Smooth muscle cell (in vitro differentiated cells): ENCODE measurements at regions not wholly inside any gene's neighbourhood (a gene's known extent, or its start where the extent isn't known, plus 50 kb on each side); places are given as distances from the start of the nearest gene placed in this dataset.

ENCODE experiments used
- DNase-seq: peaks from one replicate; lab custom pipeline; 2025; ENCODE audit not compliant: unreplicated experiment; lab: John Stamatoyannopoulos, UW
- H2AFZ ChIP-seq: fragments of 200-600 bp; sonication (generic); 2 replicates; pipeline ENCODE4 v1.6.0; 2016; ENCODE audit warnings: antibody characterized with exemption, low read depth, mild to moderate bottlenecking
- H3F3A ChIP-seq: fragments of 200-600 bp; sonication (generic); 2 replicates; pipeline ENCODE4 v1.6.0; 2017; ENCODE audit warnings: antibody characterized with exemption, low read depth
- H3K27ac ChIP-seq: fragments of 200-600 bp; sonication (generic); 2 replicates; pipeline ENCODE4 v1.5.1; 2016; ENCODE audit warnings: low read depth, mild to moderate bottlenecking
- H3K27me3 ChIP-seq: fragments of 200-600 bp; sonication (generic); 2 replicates; pipeline ENCODE4 v1.6.1; 2016; ENCODE audit warnings: low read depth, mild to moderate bottlenecking
- H3K36me3 ChIP-seq: fragments of 200-600 bp; sonication (generic); 2 replicates; pipeline ENCODE4 v1.5.1; 2016; ENCODE audit warnings: low read depth
- H3K4me1 ChIP-seq: fragments of 200-600 bp; sonication (generic); 2 replicates; pipeline ENCODE4 v1.5.1; 2016; ENCODE audit warnings: low read depth
- H3K4me2 ChIP-seq: fragments of 200-600 bp; sonication (generic); 2 replicates; pipeline ENCODE4 v1.6.0; 2016; ENCODE audit warnings: mild to moderate bottlenecking
- H3K4me3 ChIP-seq: fragments of 200-600 bp; sonication (generic); 2 replicates; pipeline ENCODE4 v1.5.1; 2016; ENCODE audit warnings: mild to moderate bottlenecking
- H3K79me2 ChIP-seq: fragments of 200-600 bp; sonication (generic); 2 replicates; pipeline ENCODE4 v1.6.0; 2016; ENCODE audit warnings: low read depth, mild to moderate bottlenecking
- H3K9ac ChIP-seq: fragments of 200-600 bp; sonication (generic); 2 replicates; pipeline ENCODE4 v1.6.0; 2016; ENCODE audit warnings: low read depth
- H3K9me3 ChIP-seq: fragments of 200-600 bp; sonication (generic); replicated peaks from 2 replicates; pipeline ENCODE4 v1.5.1; 2016; ENCODE audit warnings: low read depth
- H4K20me1 ChIP-seq: fragments of 200-600 bp; sonication (generic); 2 replicates; pipeline ENCODE4 v1.6.0; 2016; ENCODE audit warnings: low read depth
- WGBS: methylation state at CpG from one replicate; pipeline ENCODE4 v1.1.7; 2016; ENCODE audit warnings: low lambda C conversion rate; 5-methylcytosine and 5-hydroxymethylcytosine counted together
- TF ChIP-seq, protein P1 (sequence below): fragments of 200-600 bp; sonication (generic); IDR thresholded peaks from 2 replicates; pipeline ENCODE4 v1.5.1; 2017; ENCODE audit warnings: borderline replicate concordance, mild to moderate bottlenecking, antibody characterized with exemption; ENCODE audit not compliant: insufficient read depth, poor library complexity, severe bottlenecking

DNA sequence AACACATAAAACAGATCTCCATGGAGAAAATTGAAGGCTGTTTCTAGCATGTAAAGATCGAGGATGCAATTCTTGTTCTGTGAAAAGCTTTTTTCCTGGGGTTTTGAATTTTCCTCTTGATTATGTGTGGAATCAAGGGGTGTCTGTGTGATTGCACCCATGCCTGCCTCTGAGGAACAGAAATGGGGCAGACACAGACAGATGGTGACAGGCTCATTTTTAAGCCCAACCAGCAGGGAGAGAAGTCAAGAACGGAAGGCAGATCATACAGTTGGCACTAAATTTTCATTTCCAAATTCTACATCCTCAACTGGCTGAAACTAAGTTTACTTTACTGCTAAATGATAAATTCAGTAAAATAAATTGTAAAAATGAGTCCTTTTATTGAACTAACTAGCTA lies 1037.7 kb upstream of the KLHL29 start:
- no peaks in the 10 kb centered on the region for H3F3A ChIP-seq
- H3K27ac ChIP-seq, result no peak overlapping the region
- no peaks in the 10 kb centered on the region for H3K4me1 ChIP-seq
- no peak overlapping the region for H3K4me3 ChIP-seq
- H3K27me3 ChIP-seq, result peaks cover 3% of the 10 kb centered on the region
- 88% methylated on average over 2 of the region's 2 CpGs for WGBS
- no peak for DNase-seq
- no peak overlapping the region for H3K4me2 ChIP-seq
- TF ChIP-seq, protein P1, sequence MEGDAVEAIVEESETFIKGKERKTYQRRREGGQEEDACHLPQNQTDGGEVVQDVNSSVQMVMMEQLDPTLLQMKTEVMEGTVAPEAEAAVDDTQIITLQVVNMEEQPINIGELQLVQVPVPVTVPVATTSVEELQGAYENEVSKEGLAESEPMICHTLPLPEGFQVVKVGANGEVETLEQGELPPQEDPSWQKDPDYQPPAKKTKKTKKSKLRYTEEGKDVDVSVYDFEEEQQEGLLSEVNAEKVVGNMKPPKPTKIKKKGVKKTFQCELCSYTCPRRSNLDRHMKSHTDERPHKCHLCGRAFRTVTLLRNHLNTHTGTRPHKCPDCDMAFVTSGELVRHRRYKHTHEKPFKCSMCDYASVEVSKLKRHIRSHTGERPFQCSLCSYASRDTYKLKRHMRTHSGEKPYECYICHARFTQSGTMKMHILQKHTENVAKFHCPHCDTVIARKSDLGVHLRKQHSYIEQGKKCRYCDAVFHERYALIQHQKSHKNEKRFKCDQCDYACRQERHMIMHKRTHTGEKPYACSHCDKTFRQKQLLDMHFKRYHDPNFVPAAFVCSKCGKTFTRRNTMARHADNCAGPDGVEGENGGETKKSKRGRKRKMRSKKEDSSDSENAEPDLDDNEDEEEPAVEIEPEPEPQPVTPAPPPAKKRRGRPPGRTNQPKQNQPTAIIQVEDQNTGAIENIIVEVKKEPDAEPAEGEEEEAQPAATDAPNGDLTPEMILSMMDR, result no peak
- H4K20me1 ChIP-seq, result no peaks in the 10 kb centered on the region
- no peak overlapping the region for H2AFZ ChIP-seq
- H3K9me3 ChIP-seq, result no peaks in the 10 kb centered on the region
- H3K9ac ChIP-seq, result no peak overlapping the region
- H3K36me3 ChIP-seq, result no peaks in the 10 kb centered on the region
- no peaks in the 10 kb centered on the region for H3K79me2 ChIP-seq

GRCh38 chr2:22350621-22351020 lies 1034.4 kb upstream of the KLHL29 start:
- no peak overlapping the region for H3K9ac ChIP-seq
- 87% methylated on average over 7 of the region's 7 CpGs for WGBS
- no peaks in the 10 kb centered on the region for H3K79me2 ChIP-seq

DNA sequence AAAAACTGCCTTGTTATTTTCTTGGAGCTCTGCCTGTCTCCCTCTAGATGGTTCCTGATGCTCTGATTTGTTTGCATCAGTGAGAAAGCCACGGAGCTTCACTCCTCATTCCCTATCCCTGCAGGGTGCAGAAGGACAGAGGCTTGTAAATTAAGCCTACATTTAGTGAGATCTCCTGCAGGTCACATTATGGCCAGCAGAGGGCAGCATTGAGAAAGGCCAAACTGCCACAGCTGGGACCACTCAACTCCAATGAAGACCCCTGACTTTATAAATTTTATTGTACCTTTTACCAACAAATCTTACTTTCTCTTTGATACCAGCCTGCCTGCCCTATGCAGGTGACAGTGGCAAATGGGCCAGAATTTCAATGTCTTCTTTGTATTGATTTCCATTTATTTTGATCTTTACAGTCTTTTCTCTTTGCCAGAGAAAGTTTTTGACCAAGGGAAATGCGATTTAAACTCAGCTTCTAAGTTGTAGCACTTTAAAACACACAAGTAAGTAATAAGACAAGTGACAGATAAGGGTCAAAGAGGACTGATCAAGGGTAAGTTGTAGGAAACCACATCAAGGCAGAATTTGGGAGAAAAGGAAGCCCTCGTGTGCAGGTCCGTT lies 1029.1 kb upstream of the KLHL29 start:
- peak; percentile 16 for DNase-seq
- 69% methylated on average over 4 of the region's 4 CpGs for WGBS
- TF ChIP-seq, protein P1, result peak; percentile 92
- H3K9ac ChIP-seq, result no peak overlapping the region
- H3K9me3 ChIP-seq, result no peaks in the 10 kb centered on the region
- H2AFZ ChIP-seq, result no peak overlapping the region
- H4K20me1 ChIP-seq, result no peaks in the 10 kb centered on the region
- no peaks in the 10 kb centered on the region for H3F3A ChIP-seq
- no peaks in the 10 kb centered on the region for H3K36me3 ChIP-seq
- no peak overlapping the region for H3K4me3 ChIP-seq
- no peak overlapping the region for H3K4me2 ChIP-seq
- no peaks in the 10 kb centered on the region for H3K79me2 ChIP-seq
- H3K27me3 ChIP-seq, result peaks cover under 1% of the 10 kb centered on the region
- no peaks in the 10 kb centered on the region for H3K4me1 ChIP-seq
- H3K27ac ChIP-seq, result no peak overlapping the region

More at GRCh38 chr2:22350621-22351020, 1034.4 kb upstream of the KLHL29 start:
- H3K27me3 ChIP-seq, result peaks cover 3% of the 10 kb centered on the region
- H4K20me1 ChIP-seq, result no peaks in the 10 kb centered on the region
- no peak overlapping the region for H3K27ac ChIP-seq
- H3K9me3 ChIP-seq, result no peaks in the 10 kb centered on the region
- no peaks in the 10 kb centered on the region for H3F3A ChIP-seq
- H3K4me2 ChIP-seq, result no peak overlapping the region
- no peak for DNase-seq
- H3K4me1 ChIP-seq, result no peaks in the 10 kb centered on the region
- no peak overlapping the region for H3K4me3 ChIP-seq
- H3K36me3 ChIP-seq, result no peaks in the 10 kb centered on the region
- TF ChIP-seq, protein P1, result no peak
- no peak overlapping the region for H2AFZ ChIP-seq

- no peak overlapping the region for H3K27ac ChIP-seq
- no peaks in the 10 kb centered on the region for H4K20me1 ChIP-seq
- no peaks in the 10 kb centered on the region for H3K27me3 ChIP-seq
- no peak overlapping the region for H2AFZ ChIP-seq
- no peaks in the 10 kb centered on the region for H3K36me3 ChIP-seq
- WGBS, result 43% methylated on average over 2 of the region's 2 CpGs
- H3K79me2 ChIP-seq, result no peaks in the 10 kb centered on the region
- TF ChIP-seq, protein P1, result no peak
- DNase-seq, result no peak
- H3K4me2 ChIP-seq, result no peak overlapping the region
- H3K4me1 ChIP-seq, result no peaks in the 10 kb centered on the region
- no peaks in the 10 kb centered on the region for H3F3A ChIP-seq
- H3K4me3 ChIP-seq, result no peak overlapping the region
- H3K9me3 ChIP-seq, result no peaks in the 10 kb centered on the region
- H3K9ac ChIP-seq, result no peak overlapping the region
Observed at GRCh38 chr2:22359071-22359672, 1025.8 kb upstream of the KLHL29 start.
